GF-D8 (cell line): ENCODE measurements at regions not wholly inside any gene's neighbourhood (a gene's known extent, or its start where the extent isn't known, plus 50 kb on each side); places are given as distances from the start of the nearest gene placed in this dataset.
"Not testable (repeated sequence)": the region's sequence is repeated elsewhere in the genome, so short reads cannot be mapped to it uniquely, and the experiment has no call there.

Source experiments
- DNase-seq: peaks from one replicate; lab custom pipeline; 2025; lab: John Stamatoyannopoulos, UW

GRCh38 chr13:78540058-78540457, 63.3 kb downstream of the POU4F1 start:
- DNase-seq, result no peak

- not testable (repeated sequence) for DNase-seq
Observed at GRCh38 chr13:78526044-78526443, 77.3 kb downstream of the POU4F1 start.

GRCh38 chr13:78524936-78525335, 78.4 kb downstream of the POU4F1 start:
- no peak for DNase-seq

GRCh38 chr13:78521091-78521490, 82.3 kb downstream of the POU4F1 start:
- DNase-seq, result no peak

- DNase-seq, result no peak
Observed at GRCh38 chr13:78520425-78520824, 82.9 kb downstream of the POU4F1 start.

GRCh38 chr13:78518482-78518881, 84.9 kb downstream of the POU4F1 start:
- DNase-seq, result not testable (repeated sequence)

- no peak for DNase-seq
Observed at GRCh38 chr13:78499802-78500201, 103.5 kb downstream of the POU4F1 start.

GRCh38 chr13:78497702-78498355, 105.5 kb downstream of the POU4F1 start:
- DNase-seq, result no peak

- no peak for DNase-seq
Observed at GRCh38 chr13:78491978-78492377, 111.4 kb downstream of the POU4F1 start.

GRCh38 chr13:78490225-78490624, 113.1 kb downstream of the POU4F1 start:
- DNase-seq, result not testable (repeated sequence)

- no peak for DNase-seq
Observed at GRCh38 chr13:78487707-78488106, 115.6 kb downstream of the POU4F1 start.

- DNase-seq, result no peak
Observed at GRCh38 chr13:78485803-78486202, 117.5 kb downstream of the POU4F1 start.

GRCh38 chr13:78478183-78478582, 125.2 kb downstream of the POU4F1 start:
- DNase-seq, result no peak

- DNase-seq, result no peak
Observed at GRCh38 chr13:78476910-78477309, 126.4 kb downstream of the POU4F1 start.

GRCh38 chr13:78468621-78469020, 134.7 kb downstream of the POU4F1 start:
- DNase-seq, result no peak

GRCh38 chr13:78465250-78465649, 138.1 kb downstream of the POU4F1 start:
- no peak for DNase-seq

GRCh38 chr13:78460176-78460575, 143.2 kb downstream of the POU4F1 start:
- DNase-seq, result no peak

- no peak for DNase-seq
Observed at GRCh38 chr13:78443839-78444238, 159.5 kb downstream of the POU4F1 start.

GRCh38 chr13:78437781-78438180, 165.6 kb downstream of the POU4F1 start:
- no peak for DNase-seq

GRCh38 chr13:78436311-78436710, 167.0 kb downstream of the POU4F1 start:
- DNase-seq, result no peak

- DNase-seq, result no peak
Observed at GRCh38 chr13:78431328-78431727, 172.0 kb downstream of the POU4F1 start.

GRCh38 chr13:78430811-78431210, 172.5 kb downstream of the POU4F1 start:
- DNase-seq, result no peak

- no peak for DNase-seq
Observed at GRCh38 chr13:78430166-78430791, 173.1 kb downstream of the POU4F1 start.

GRCh38 chr13:78428646-78429045, 174.7 kb downstream of the POU4F1 start:
- no peak for DNase-seq
